ENCODE measurements at regions not wholly inside any gene's neighbourhood (a gene's known extent, or its start where the extent isn't known, plus 50 kb on each side); places are given as distances from the start of the nearest gene placed in this dataset.
"Not testable (repeated sequence)": the region's sequence is repeated elsewhere in the genome, so short reads cannot be mapped to it uniquely, and the experiment has no call there.

GRCh38 chr16:86939609-86940008, 361.3 kb downstream of the FOXL1 start:
- no peak for DNase-seq

GRCh38 chr16:86941731-86942130, 363.4 kb downstream of the FOXL1 start:
- DNase-seq: no peak

- DNase-seq: peak in 2 of 4 experiments; percentile 15 to 17
These were observed 364.1 kb downstream of the FOXL1 start for GRCh38 chr16:86942151-86943051.

GRCh38 chr16:86945166-86945900, 367.0 kb downstream of the FOXL1 start:
- DNase-seq: no peak

DNA sequence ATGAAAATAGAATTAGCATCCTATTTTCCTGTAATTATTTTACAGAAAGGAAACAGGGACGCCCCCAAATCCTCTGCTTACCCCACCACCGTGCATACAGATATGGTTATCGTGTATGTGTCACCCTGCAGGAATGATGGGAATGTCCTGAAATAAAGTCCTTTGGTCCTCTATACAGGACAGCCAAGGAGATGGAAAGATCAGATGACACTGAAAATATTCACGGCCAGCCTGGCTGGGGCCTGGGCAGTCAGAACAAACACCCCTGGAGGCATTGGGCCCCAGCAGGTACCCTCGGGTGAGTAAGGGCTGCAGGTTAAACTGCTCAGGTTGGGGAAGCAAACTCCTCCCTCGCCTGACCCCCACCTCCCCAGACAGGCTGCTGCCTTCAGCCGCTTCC, 368.0 kb downstream of the FOXL1 start:
- DNase-seq: no peak

DNA sequence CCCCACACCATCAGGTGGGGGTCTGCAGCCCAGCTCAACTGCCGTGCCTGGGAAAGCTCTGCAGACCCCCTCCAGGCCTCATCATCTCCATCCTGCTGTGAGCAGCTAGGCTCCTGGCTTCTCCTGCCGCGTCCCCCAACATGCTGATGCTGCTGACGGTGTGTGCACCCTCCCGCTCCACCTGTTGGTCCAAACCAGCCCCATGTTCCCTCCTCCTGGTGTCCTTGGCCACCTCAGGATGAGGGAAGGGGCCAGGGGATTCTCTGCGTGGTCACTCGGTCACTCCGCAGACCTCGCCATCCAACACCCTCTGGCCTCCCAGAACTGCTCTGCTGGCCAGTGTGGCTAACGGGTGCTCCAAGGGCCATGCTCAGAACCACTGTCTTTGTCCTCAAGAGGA, 368.6 kb downstream of the FOXL1 start:
- no peak for DNase-seq

DNA sequence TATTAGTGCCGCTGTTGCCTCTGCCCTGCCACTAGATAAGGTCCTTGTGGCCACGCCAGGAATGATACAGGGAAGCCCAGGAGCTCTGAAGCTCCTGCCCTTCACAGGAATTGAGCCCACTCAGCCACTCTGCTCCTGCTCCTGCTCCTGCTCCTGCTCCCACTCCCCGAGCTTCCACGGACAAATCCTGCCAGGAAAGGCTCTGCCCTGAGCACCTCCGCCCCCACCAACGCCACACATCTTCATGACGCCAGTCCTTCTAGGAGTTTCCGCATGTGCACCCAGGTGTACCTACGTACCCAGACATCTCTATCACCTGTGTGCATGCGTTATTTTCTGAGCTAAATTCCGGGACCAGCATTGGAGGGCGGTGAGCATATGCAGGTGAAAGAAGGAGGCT, 369.1 kb downstream of the C16orf95 start:
- DNase-seq: no peak

GRCh38 chr16:86949116-86949515, 368.1 kb downstream of the C16orf95 start:
- DNase-seq: no peak

DNA sequence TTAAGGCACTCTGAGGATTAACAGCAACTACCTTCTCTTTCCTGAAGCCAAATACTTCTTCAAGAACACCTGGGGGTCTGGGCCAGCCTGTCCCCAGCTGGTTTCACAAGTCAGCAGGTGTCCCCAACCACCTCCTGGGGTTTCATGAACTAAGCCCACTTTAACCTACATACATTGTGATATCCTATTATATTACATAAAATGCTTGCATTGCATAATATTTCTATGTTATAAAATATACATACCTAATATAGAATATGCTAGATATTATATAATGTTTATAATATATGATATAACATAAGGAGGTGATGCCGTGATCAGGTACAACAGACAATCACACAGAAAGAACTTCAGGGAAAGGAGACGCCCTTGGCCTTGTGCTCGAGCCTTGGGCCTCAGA, 367.6 kb downstream of the C16orf95 start:
- no peak for DNase-seq

DNA sequence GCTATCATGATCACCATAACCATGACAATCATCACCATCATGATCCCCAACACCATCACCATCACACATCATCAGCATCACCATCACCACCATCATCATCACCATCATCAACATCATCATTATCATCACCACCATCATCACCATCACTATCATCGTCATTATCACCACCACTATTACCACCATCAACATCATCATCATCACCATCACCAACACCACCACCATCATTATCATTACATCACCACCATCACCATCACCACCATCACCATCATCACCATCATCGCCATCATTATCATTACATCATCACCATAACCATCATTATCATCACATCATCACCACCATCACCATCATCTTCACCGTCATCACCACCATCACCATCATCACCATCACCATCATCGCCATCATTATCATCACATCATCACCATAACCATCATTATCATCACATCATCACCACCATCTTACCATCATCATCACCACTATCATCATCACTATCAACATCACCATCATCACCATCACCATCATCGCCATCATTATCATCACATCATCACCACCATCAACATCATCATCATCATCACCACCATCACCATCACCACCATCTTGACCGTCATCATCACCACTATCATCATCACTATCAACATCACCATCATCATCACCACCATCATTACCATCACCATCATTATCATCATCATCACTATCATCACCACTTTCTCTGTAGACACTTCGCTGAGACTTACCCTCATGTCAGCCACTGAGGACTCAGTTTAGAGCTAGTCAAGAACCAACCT, 366.0 kb downstream of the C16orf95 start:
- no peak for DNase-seq

DNA sequence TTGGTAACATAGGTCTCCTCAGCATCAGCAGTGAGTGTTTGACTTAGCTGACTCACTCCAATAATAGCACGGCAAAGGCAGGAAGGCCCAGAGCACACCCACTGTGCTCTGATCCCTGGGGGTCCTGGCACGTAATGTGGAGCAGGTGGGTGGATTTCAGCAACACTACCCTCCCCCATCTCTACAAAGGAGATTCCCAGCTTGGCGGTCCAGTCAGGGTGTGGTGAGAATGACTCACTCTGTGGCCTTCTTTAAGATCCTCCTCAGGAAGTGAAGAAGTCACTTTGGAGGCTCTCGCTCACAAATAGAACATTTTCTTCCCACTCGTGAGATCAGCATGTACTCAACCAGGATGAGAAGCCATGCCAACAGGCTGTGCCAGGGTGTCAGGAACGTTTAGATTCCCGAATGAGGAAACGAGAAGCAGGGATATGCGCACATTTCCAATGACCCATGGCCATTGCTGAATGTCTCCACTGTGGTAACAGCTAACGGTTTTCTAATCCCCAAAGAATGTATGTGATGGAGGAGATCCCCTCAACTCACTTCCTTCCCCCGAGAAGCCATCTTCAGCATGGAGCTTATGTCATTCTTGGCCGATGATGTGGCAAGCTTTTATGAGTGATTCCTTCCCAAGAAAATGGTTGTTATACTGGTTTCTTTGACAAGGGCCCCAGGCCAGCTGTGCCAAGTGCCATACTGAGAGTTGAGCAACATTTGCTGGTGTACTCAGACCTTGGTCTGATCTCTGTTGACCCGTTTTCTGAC, 365.2 kb downstream of the C16orf95 start:
- DNase-seq: peak; percentile 12 to 48 (median 30)

GRCh38 chr16:86952769-86953168, 364.4 kb downstream of the C16orf95 start:
- no peak for DNase-seq

GRCh38 chr16:86953631-86954391, 363.4 kb downstream of the C16orf95 start:
- no peak for DNase-seq

DNA sequence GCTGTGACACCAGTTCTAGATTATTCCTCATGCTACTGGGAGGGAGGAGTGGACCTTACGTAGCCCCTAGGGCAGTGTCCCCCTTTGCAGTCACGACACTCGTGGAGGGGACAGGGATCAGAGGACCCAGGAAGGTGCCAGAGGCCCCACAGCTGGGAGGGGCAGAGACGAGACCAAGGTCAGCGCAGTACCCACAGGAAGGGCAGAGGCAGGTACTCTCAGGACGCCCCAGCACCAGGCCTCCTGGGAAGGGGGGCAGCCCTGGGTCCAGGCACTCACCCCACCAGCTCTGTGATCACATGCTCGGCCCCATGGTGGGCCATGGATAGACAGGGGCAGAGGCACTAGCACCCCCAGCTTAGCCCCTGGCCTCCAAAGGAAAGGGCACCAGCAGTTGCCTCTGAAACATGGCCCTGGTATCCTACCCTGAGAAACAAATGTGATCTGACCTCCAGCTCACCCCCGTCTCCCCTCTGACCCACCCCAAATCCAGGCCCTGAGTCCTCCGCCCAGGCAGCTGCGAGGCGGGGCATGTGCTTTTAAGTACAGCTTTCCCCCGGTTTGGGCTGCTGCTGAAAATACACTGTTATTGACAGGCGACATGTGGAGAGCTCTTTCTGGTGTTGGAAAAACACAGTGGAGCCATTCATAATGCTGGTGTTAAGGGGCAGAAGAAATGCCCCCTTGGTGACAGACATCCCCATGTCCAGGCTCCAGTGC, 361.9 kb downstream of the C16orf95 start:
- DNase-seq: no peak

DNA sequence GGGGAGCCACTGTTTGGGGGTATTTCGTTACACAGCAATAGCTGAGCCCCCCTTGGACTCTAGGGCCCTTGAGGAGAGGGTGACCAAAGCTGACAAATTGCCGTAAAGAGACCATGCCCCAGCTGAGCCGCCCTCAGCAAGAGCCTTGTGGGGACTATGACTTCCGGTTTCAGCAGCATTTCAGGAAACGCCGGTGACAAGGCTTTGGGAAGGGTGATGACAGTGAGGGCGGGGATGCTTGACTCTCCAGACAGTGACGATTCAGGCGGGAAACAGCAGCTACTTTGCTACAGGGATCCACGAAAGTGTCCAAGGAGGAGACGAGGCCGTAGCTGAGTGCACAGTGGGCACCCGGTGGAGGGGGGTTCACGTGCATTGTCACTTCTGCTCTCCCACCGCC, 360.8 kb downstream of the C16orf95 start:
- DNase-seq: peak; percentile 29 to 41 (median 30)

GRCh38 chr16:86957662-86958198, 359.5 kb downstream of the C16orf95 start:
- not testable (repeated sequence) for DNase-seq

DNA sequence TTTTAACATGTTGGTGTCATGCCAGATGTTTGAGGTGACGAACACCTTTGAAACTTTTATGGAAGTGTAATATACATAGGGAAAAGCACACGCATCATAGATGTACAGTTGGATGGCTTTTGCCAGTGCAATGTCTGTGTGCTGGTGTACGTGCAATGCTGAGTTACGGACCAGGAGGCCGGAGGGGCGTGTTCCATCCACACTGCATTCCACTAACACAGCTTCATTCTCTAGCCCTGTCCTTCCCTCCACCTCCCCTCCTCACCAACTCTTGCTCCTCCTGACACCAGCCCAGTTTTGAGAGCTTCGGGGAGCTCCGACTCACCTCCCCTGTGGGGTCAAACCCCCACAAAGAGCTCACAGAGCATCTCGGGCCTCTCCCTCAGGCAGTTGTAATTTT, 358.8 kb downstream of the C16orf95 start:
- no peak for DNase-seq

GRCh38 chr16:86959091-86959651, 358.0 kb downstream of the C16orf95 start:
- DNase-seq: no peak

GRCh38 chr16:86959729-86960128, 357.5 kb downstream of the C16orf95 start:
- DNase-seq: no peak

- DNase-seq: no peak
These were observed 356.9 kb downstream of the C16orf95 start for GRCh38 chr16:86960266-86960665.

Measured in suppressor macrophage (primary cell).